GM23338 (cell line): ENCODE measurements at regions not wholly inside any gene's neighbourhood (a gene's known extent, or its start where the extent isn't known, plus 50 kb on each side); places are given as distances from the start of the nearest gene placed in this dataset.

Source experiments
- CTCF ChIP-seq, 2 experiments: fragments of 200-600 bp in 1 of 2; sonication (generic) in 1 of 2; conservative IDR thresholded peaks; 2 replicates each; pipeline versions ENCODE4 v1.5.1 to v1.6.1; 2016 to 2017; ENCODE audit warnings: antibody characterized with exemption in 2 of 2, low read depth in 2 of 2, mild to moderate bottlenecking in 2 of 2, moderate library complexity in 1 of 2
- EZH2 ChIP-seq: fragments of 200-600 bp; sonication (generic); IDR thresholded peaks from one replicate; pipeline ENCODE4 v1.8.0; 2017; ENCODE audit warnings: antibody characterized with exemption, mild to moderate bottlenecking, low read depth; ENCODE audit not compliant: unreplicated experiment
- JUNB ChIP-seq: IDR thresholded peaks from one replicate; pipeline ENCODE4 v1.6.1; 2016; ENCODE audit warnings: antibody characterized with exemption; ENCODE audit not compliant: unreplicated experiment
- NANOG ChIP-seq: IDR thresholded peaks from 2 replicates; pipeline ENCODE4 v1.6.1; 2016; ENCODE audit warnings: antibody characterized with exemption, borderline replicate concordance
- POLR2AphosphoS5 ChIP-seq: IDR thresholded peaks from 2 replicates; pipeline ENCODE4 v1.6.1; 2016; ENCODE audit warnings: antibody characterized with exemption, low read depth
- REST ChIP-seq: IDR thresholded peaks from one replicate; pipeline ENCODE4 v1.6.1; 2018; ENCODE audit warnings: antibody characterized with exemption; ENCODE audit not compliant: unreplicated experiment
- STAT1 ChIP-seq: IDR thresholded peaks from one replicate; pipeline ENCODE4 v1.6.1; 2016; ENCODE audit warnings: antibody characterized with exemption; ENCODE audit not compliant: unreplicated experiment
- ZNF331 ChIP-seq: fragments of 250-450 bp; sonication (Bioruptor Pico); IDR thresholded peaks from 2 replicates; pipeline ENCODE4 v1.5.0; 2020; ENCODE audit warnings: low read depth, mild to moderate bottlenecking, moderate library complexity

- TF ChIP-seq CTCF (conservative IDR thresholded peaks at IDR 0.05; ENCODE audit: low read depth in 2 of 2) (no peak), NANOG (no peak), ZNF331 (no peak), POLR2AphosphoS5 (no peak), STAT1 (no peak), JUNB (no peak), REST (no peak), EZH2 (no peak)
Measured at GRCh38 chr2:129726216-129726615, 253.2 kb upstream of the RAB6C start.
